ENCODE measurements at regions not wholly inside any gene's neighbourhood (a gene's known extent, or its start where the extent isn't known, plus 50 kb on each side); places are given as distances from the start of the nearest gene placed in this dataset.

DNA sequence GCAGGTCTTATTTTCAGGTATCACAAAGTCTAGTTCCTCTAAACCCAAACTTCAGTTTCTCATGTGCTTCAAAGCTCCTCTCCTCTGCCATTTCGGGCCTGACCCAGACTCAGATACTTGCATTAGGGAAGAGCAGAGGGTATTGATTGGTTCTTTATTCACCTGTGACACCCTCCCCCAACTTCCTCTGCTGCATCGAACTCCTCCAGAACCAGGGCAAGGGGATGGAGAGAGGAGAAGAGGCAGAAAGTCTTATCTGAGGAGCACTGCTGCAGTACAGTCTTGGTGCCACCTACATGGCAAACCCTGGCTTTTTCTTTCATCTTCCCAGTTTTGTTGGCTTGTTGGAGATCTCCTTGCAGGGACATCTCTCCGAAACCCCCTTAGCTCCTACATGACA, 96.0 kb upstream of the OSMR start:
- DNase-seq (ENCODE audit: low read depth), result no peak
- TF ChIP-seq, protein P1, sequence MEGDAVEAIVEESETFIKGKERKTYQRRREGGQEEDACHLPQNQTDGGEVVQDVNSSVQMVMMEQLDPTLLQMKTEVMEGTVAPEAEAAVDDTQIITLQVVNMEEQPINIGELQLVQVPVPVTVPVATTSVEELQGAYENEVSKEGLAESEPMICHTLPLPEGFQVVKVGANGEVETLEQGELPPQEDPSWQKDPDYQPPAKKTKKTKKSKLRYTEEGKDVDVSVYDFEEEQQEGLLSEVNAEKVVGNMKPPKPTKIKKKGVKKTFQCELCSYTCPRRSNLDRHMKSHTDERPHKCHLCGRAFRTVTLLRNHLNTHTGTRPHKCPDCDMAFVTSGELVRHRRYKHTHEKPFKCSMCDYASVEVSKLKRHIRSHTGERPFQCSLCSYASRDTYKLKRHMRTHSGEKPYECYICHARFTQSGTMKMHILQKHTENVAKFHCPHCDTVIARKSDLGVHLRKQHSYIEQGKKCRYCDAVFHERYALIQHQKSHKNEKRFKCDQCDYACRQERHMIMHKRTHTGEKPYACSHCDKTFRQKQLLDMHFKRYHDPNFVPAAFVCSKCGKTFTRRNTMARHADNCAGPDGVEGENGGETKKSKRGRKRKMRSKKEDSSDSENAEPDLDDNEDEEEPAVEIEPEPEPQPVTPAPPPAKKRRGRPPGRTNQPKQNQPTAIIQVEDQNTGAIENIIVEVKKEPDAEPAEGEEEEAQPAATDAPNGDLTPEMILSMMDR (IDR thresholded peaks at IDR 0.05; ENCODE audit: low read depth, low read length, missing control alignments), result no peak
- H3K4me3 ChIP-seq (ENCODE audit: low read depth, low read length), result no peak overlapping the region

- no peak for DNase-seq (ENCODE audit: low read depth)
- TF ChIP-seq, protein P1 (IDR thresholded peaks at IDR 0.05; ENCODE audit: low read depth, low read length, missing control alignments), result peak; percentile 22
- no peak overlapping the region for H3K4me3 ChIP-seq (ENCODE audit: low read depth, low read length)
These were observed 94.7 kb upstream of the OSMR start for GRCh38 chr5:38751103-38751502.

GRCh38 chr5:38752012-38752536, 93.7 kb upstream of the OSMR start:
- no peak for DNase-seq (ENCODE audit: low read depth)

GRCh38 chr5:38752622-38753021, 93.2 kb upstream of the OSMR start:
- no peak for DNase-seq (ENCODE audit: low read depth)
- TF ChIP-seq, protein P1 (IDR thresholded peaks at IDR 0.05; ENCODE audit: low read depth, low read length, missing control alignments), result no peak
- H3K4me3 ChIP-seq (ENCODE audit: low read depth, low read length), result no peak overlapping the region

More at GRCh38 chr5:38752012-38752536, 93.7 kb upstream of the OSMR start:
- H3K4me3 ChIP-seq (ENCODE audit: low read depth, low read length), result no peak overlapping the region
- TF ChIP-seq, protein P1 (IDR thresholded peaks at IDR 0.05; ENCODE audit: low read depth, low read length, missing control alignments), result no peak

GRCh38 chr5:38753141-38753540, 92.7 kb upstream of the OSMR start:
- DNase-seq (ENCODE audit: low read depth), result no peak
- TF ChIP-seq, protein P1 (IDR thresholded peaks at IDR 0.05; ENCODE audit: low read depth, low read length, missing control alignments), result no peak
- H3K4me3 ChIP-seq (ENCODE audit: low read depth, low read length), result no peak overlapping the region

DNA sequence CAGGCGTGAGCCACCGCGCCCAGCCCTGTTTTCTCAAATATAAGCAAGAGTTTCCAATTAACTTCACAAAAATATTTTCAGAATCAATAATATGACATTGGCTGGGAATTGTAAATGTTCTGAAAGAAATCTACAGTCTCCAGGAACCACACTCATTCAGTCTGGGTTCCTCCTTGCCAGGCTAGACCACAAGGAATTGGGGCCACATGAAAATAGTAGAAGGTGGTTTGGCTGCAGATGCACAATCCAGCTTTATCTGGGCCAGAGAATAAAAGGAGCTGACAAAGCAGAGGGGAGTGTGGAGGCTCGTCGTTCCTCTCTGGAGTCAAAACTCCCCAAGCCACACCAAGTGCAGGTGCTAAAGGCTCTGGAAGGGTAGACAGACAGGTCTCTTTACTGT, 92.0 kb upstream of the OSMR start:
- no peak for DNase-seq (ENCODE audit: low read depth)
- no peak overlapping the region for H3K4me3 ChIP-seq (ENCODE audit: low read depth, low read length)
- TF ChIP-seq, protein P1 (IDR thresholded peaks at IDR 0.05; ENCODE audit: low read depth, low read length, missing control alignments), result no peak

GRCh38 chr5:38755181-38755580, 90.6 kb upstream of the OSMR start:
- no peak for DNase-seq (ENCODE audit: low read depth)
- TF ChIP-seq, protein P1 (IDR thresholded peaks at IDR 0.05; ENCODE audit: low read depth, low read length, missing control alignments), result no peak
- no peak overlapping the region for H3K4me3 ChIP-seq (ENCODE audit: low read depth, low read length)

All from GM12864 (cell line).